Fibroblast of skin of back (primary cell): ENCODE measurements at regions not wholly inside any gene's neighbourhood (a gene's known extent, or its start where the extent isn't known, plus 50 kb on each side); places are given as distances from the start of the nearest gene placed in this dataset.
A peak's percentile ranks its signal among the peaks of the same experiment; 100 is the strongest.
"Not testable (repeated sequence)": the region's sequence is repeated elsewhere in the genome, so short reads cannot be mapped to it uniquely, and the experiment has no call there.

Experiments used
- DNase-seq: peaks from one replicate; pipeline ENCODE4 v3.0.0-alpha.2; 2013

DNA sequence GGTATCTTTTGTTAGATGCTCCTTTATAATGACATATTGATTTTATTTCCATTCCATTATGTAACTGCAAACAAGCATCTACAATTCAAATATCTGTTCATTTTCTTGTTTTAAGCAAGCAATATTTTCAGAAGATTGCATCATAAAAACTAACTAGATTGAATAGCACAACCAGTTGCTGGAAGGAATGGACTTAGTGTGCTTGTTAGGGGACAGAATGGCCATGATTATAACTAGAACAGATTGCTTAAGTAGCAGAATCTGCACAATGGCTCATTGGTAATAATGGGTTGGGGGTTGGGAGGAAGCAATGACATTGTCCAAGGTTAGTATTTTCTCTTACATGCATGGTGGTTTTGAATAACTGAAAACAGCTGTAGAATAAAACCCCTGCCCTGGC is 939.5 kb downstream of the SLC16A7 start:
- DNase-seq: peak; percentile 4

DNA sequence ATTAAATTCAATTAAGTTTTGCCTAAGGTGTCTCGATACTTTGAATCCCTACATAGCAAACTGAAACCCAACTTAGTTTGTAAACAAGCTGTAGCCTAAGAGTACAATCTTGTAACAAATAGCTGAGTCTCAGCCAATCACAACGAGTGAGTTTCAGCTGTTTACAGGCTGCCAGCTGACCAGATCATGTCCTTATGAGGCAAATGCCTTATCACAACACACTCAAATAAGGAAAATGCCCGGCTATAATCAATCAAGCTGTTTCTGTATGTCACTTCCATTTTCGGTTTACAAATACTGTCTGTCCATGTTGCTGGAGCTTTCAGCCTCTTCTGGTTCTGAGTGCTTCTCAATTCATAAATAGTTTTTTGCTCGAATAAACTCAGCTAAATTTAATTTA is 943.8 kb downstream of the SLC16A7 start:
- DNase-seq: no peak

DNA sequence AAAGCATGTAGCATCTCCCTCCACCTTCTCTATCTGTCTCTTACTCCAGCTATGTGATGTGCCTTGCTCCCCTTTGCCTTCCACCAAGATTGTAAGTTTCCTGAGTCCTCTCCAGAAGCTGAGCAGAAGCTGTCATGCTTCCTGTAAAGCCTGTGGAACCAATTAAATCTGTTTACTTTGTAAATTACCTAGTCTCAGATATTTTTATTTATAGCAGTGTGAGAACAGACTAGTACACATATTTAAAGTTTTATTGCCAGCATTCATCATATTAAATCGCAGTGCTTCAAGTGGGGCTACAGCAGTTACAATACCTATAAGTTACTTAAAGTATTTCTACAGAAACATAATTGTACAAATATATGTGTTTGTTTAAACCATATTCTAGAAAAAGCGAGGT is 973.1 kb downstream of the SLC16A7 start:
- DNase-seq: no peak

DNA sequence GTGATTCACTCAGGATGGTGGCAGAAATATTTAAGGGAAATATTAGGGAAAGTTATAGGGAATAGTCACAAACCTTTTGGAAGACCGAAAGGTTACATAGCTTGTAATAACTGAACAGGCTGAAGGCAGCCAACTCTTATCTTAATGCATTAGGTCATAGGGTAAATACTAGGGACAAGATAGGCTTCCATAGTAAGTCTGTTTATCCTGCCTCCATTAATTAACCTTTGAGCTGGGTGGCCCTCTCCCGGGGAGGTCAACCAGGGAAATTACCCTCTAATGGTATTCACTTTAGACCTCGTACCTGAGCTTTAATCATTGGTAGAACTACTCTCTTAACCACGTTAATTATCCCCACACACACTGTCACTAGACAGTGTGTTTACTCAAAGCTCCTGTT is 981.8 kb downstream of the SLC16A7 start:
- no peak for DNase-seq

- DNase-seq: not testable (repeated sequence)
Observed at GRCh38 chr12:60587664-60588063, 991.8 kb downstream of the SLC16A7 start.

DNA sequence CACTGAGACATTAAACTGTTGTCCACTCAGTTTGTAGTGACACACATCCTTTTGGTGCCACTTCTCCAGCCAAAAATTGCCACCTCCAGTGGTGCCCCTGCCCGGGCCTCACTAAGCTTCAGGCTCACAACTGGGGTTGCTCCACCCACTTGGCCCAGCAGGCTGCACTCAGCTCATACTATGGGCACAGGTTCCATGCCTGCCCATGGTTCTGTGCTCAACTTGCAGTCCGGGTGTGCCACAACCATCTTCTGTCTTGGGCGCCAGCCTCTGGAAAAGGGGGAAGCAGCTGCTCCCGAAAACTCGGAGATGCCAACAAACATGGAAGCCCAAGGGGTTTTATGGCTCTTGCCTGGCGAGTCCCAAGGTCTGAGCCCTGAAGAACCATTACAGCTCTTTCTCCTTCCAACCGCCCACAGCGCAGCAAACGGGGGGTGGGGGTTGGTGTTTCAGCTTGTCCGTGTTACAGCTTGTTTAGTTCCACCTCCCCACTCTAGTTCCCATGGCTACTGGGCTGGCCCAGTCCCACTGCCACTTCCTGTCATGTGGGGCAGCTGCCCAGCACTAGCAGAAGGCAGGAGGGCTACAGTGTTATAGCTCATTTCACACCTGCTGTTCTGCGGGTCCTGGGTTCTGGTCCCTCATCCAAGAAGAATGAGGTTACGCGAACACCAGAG is 998.3 kb downstream of the SLC16A7 start:
- DNase-seq: no peak

GRCh38 chr12:60602601-60603000 is 1006.8 kb downstream of the SLC16A7 start:
- no peak for DNase-seq

GRCh38 chr12:60603475-60603874 is 1007.6 kb downstream of the SLC16A7 start:
- DNase-seq: not testable (repeated sequence)

GRCh38 chr12:60616400-60616799 is 1020.6 kb downstream of the SLC16A7 start:
- DNase-seq: no peak

DNA sequence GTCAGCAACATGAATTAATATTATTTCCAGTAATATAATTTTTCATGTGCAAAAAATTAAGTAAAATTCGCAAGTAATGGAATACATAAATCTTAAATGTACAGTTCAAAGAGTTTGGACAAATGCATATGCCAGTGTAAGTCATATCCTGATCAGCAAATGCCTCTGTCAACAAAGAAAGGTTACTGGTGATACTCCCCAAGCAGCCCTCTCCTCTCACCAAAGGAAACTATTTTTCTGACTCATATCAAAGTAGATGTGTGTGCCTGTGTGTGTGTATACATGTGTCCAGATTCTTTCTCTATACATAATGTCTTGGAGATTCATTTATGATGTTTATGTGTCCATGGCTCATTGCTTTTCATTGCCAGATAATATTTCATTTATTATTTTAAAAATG is 1035.0 kb downstream of the SLC16A7 start:
- DNase-seq: no peak

- no peak for DNase-seq
Observed at GRCh38 chr12:60644076-60644475, 1048.2 kb downstream of the SLC16A7 start.

GRCh38 chr12:60666895-60667294 is 1071.1 kb downstream of the SLC16A7 start:
- no peak for DNase-seq

DNA sequence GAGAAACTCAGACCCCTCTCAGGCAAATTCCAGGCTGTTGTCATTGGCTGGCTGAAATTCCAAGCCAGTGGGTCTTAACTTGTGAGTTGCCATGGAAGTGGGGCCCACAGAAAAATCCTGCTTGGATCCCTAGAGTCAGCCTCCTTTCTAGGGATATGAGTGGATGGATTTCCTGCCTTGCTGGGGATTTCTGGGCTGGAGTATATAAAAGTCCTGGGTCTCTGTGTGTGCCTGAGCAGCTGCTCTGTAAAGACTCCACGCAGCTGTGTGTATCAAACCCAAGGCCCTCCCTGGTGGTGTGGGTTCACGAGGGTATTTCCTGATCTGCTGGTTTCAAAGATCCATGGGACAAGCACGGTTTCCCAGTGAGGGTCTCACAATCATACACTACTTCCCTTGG is 1077.1 kb downstream of the SLC16A7 start:
- no peak for DNase-seq

- peak; percentile 5 for DNase-seq
Observed at GRCh38 chr12:60684988-60685655, 1089.3 kb downstream of the SLC16A7 start.

GRCh38 chr12:60689137-60689536 is 1093.3 kb downstream of the SLC16A7 start:
- DNase-seq: no peak

DNA sequence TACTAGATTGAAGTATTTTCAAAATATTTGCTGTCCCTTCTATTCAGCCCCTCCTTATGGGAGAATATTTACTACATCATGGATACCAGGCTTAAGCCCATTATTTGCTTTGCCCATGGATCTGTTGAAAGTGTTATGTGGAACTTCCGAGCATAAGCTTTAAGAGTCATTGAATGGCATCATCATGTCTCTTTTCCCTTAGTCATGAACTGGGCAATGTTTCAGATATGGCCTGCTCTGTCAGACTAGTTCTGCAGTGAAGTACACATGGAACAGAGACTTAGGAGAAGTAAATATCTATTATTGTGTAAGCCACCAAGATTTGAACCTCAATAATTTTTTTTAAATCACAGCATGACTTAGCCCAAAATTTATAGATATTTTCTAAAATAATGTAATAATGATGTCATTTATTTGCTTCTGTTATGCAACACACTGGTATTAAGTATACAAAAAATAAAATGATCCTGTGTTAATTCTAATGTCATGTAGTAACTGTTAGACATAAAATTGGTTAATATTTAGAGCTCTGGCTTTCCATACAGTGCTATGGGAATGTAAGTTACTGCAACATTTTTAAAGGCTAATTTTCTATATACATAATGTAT is 1097.3 kb downstream of the SLC16A7 start:
- no peak for DNase-seq

DNA sequence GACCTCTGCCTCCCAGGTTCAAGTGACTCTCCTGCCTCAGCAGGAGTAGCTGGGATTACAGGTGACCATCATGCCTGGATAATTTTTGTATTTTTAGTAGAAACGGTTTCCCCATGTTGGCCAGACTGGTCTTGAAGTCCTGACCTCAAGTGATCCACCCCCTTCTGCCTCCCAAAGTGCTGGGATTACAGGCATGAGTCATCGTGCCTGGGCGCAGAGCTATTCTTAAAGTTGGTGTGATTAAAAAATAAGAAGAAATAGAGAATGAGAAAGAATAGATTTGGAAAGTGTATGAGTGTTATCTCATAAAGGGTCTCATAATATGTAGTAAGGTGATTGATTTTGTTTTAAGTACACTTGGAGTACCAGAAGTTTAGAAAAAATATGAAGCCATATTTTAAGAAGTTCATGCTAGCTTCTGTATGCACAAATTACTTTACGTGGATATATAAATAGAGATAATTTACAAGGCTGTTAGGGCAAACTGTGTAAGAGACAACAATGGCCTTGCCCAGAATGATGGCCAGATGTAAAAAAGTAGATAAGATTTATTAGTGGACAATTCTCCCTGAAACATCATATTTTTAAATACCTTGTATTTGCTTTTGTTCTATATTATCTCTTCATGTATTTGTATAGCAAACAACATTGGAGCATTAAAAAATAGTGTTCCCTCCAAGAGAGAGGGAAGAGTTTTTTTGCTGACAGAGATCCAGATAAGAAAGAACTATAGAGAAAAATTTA is 1108.5 kb downstream of the SLC16A7 start:
- no peak for DNase-seq

- no peak for DNase-seq
Observed at GRCh38 chr12:60710246-60710645, 1114.4 kb downstream of the SLC16A7 start.

DNA sequence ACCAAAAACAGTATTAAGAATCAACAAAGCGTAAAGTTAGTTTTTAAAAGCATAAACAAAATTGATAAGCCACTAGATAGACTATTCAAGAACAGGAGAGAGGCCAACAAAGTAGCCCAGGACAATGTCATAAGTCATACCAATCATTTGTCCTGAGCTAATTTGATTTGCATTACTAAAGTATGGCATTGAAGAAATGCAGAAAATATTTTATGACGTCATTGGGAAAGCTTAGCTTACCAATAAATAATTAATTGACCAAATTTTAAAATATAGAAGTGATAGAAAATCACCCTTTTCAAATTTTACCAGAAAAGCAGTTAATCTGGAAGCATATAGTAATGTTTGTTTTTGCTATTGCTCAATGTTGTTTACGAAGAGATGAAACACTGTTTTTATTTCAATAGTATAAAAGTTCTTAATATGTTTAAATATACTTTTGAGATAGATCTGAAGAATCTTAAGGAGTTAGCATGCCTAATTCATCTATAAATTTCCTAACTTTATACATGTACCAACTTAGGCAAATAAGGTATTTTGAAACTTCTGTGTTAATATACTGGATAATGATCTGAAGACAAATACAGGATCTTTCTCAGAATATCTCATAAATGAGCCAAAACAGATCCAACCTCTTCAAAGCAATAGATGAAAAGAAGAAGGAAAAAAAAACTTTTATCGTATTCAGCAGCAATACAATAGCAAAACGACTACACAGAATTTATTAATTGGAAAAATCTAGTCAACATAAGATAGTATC is 1118.5 kb downstream of the SLC16A7 start:
- DNase-seq: no peak

DNA sequence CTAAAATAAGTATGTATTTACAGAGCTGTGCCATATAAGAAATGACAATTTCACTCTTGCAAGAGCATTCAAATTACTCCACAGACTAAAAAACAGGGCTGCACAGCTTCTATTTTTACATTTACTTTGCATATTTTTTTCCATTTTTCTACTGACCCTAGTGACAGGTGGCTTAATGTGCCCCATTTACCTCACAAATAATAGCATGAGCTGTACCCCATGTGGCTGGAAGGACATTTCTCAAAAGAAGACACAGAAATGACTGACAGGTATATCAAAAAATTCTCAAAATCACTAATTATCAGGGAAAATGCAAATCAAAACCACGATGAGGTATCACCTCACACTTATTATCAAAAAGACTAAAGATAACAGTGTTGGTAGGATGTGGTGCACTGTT is 1128.6 kb downstream of the SLC16A7 start:
- no peak for DNase-seq

DNA sequence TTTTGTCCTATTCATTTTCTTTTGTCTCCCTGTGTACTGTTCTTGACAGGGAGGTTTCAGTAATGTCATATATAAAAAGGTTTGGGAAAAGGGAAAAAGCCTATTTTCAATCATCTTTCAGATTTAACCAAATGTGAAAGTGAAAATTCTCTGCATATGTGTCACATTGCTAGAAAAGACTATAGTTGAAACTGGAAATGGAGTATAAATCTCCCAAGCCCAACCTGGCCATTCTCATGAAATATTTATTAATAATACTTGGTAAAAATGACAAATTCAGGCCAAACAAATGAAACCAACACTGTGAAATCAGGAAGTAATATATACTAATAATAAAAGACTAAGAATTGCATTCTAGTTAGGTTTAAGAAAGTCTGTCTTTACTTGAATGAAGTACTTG is 1129.2 kb downstream of the SLC16A7 start:
- no peak for DNase-seq

- no peak for DNase-seq
Observed at GRCh38 chr12:60752589-60752988, 1156.8 kb downstream of the SLC16A7 start.

DNA sequence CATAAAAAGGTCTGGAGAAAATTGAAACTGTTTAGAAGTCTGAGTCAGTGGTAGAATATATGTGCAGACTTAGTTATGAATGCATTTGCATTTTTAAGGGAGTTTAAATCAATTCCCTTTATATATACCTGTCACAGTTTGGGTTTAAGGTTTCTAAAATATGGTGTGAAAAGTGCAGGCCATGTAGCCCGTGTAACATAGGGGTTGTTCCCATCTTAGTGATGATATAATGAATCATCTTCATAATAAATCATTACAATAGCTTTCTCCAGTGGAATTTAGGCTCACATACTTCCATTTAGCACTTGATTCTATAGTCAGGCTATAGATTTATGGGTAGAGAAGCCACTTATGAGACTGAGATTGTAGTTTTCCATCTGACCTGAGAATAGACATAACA is 1162.4 kb downstream of the SLC16A7 start:
- no peak for DNase-seq
